ENCODE measurements at regions not wholly inside any gene's neighbourhood (a gene's known extent, or its start where the extent isn't known, plus 50 kb on each side); places are given as distances from the start of the nearest gene placed in this dataset. TPM values are rescaled to one million over a fixed set of nuclear protein-coding genes. Genes with fewer than 3 reads are reported as not detected.

GRCh38 chr16:48435318-48435680 is 50.1 kb upstream of the SIAH1 start:
- BruUV-seq (replicated peaks), result no TSS peak
- POLR2A ChIA-PET, result interaction anchor here (0.5 to 1.3 kb wide), 3 partner anchors 10 to 1307 kb away, joined by 3 read pairs; no protein-coding TSS in a partner anchor
- peak overlapping the region; percentile 60; the same call in 1 of the 2 replicates for H2AFZ ChIP-seq (ENCODE audit: low read length)
- DNase-seq (ENCODE audit: low spot score), result peak; percentile 30
- H3K9me2 ChIP-seq (ENCODE audit: insufficient read depth, low read length), result no peaks in the 10 kb centered on the region
- H3K27ac ChIP-seq (ENCODE audit: low read depth, low read length, poor library complexity, severe bottlenecking), result no peak overlapping the region
- H3K9me3 ChIP-seq (ENCODE audit: low read length), result no peaks in the 10 kb centered on the region
- no peaks in the 10 kb centered on the region for H3K79me2 ChIP-seq (ENCODE audit: insufficient read depth, low read depth, low read length)
- H3K4me3 ChIP-seq (ENCODE audit: low read depth, low read length, poor library complexity, severe bottlenecking), result no peak overlapping the region
- H4K20me1 ChIP-seq (ENCODE audit: insufficient read depth, low read length), result no peaks in the 10 kb centered on the region
- CTCF ChIA-PET (ENCODE audit: unreplicated experiment), result interaction anchor here (0.5 kb wide), 1 partner anchor 43 kb away, joined by 4 read pairs; no protein-coding TSS in a partner anchor
- peaks cover 50% of the 10 kb centered on the region for H3K4me1 ChIP-seq (ENCODE audit: insufficient read depth, low read length, poor library complexity, severe bottlenecking)
- intact Hi-C loops (cut with micrococcal nuclease; ENCODE audit: unreplicated experiment), result loop anchor here (2.0 kb wide), 1 partner anchor 82 kb away; no protein-coding TSS in a partner anchor
- H3K4me2 ChIP-seq (ENCODE audit: low read length), result peak overlapping the region; percentile 55
- no peaks in the 10 kb centered on the region for H3K36me3 ChIP-seq (ENCODE audit: insufficient read depth, low read length)
- TF ChIP-seq EZH2phosphoT487 (IDR thresholded peaks at IDR 0.05; ENCODE audit: borderline replicate concordance, low read depth, low read length), result no peak
- TF ChIP-seq CTCF (conservative IDR thresholded peaks at IDR 0.05; ENCODE audit: low read length), result peak; percentile 52

Small RNAs in the stretch of these regions (small RNA-seq; reads per million reads assigned to genes)
- not detected for gene AC026470.1

Measured in OCI-LY7 (cell line).